ENCODE measurements at regions not wholly inside any gene's neighbourhood (a gene's known extent, or its start where the extent isn't known, plus 50 kb on each side); places are given as distances from the start of the nearest gene placed in this dataset.
A peak's percentile ranks its signal among the peaks of the same experiment; 100 is the strongest.

DNA sequence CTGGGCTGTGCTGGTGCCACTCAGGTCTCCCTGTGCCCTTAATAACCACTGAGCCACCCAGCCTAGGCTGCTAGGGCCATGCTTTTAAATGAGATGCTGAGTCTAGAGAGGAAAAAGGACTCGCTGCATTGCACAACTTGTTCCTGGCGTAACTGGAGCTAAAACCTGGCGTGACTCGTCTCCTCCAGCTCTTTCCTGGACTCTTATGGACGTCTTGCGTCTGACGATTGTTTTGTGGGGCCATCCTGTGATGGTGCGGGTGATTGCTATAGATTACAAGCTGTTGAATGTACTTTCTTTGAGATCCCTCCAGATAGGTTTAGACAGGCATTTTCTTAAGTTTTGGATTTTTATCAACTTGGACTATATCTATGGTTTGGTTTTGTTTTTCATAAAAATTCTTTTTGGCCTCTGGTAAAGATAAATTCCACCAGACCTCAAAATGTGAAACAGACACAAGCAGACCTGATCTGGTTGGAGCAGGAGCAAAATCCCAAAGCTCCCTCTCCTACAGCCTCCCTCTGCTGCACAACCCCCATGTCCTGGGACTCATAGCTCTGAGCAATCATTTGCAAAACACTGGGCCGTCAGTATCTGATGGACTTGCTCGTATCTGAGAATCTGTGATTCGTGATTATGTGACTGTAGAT lies 230.3 kb downstream of the ARHGAP12 start:
- peak overlapping the region; percentile 58 for H3K27ac Mint-ChIP-seq
- Histone ChIP-seq H3K4me1 (peaks cover 29% of the 10 kb centered on the region), H4K20me1 (ENCODE audit: low read depth) (no peaks in the 10 kb centered on the region), H3K4me2 (no peak overlapping the region), H3F3A (ENCODE audit: low read depth) (peaks cover 7% of the 10 kb centered on the region), H3K4me3 (no peak overlapping the region), H3K27ac (no peak overlapping the region), H3K9me3 (ENCODE audit: low read depth) (no peaks in the 10 kb centered on the region), H2AFZ (replicated peaks) (no peak overlapping the region), H3K79me2 (ENCODE audit: low read depth) (no peaks in the 10 kb centered on the region), H3K36me3 (no peaks in the 10 kb centered on the region), H3K27me3 (no peaks in the 10 kb centered on the region), H3K9ac (no peak overlapping the region)
- no peak for DNase-seq (ENCODE audit: low spot score)
- peaks cover 50% of the 10 kb centered on the region for H3K4me1 Mint-ChIP-seq
- no peak for TF ChIP-seq CTCF (IDR thresholded peaks at IDR 0.05)
- TF ChIP-seq EZH2 (IDR thresholded peaks at IDR 0.05) = no peak
- TF ChIP-seq EZH2phosphoT487 (IDR thresholded peaks at IDR 0.05) = no peak
- H3K9me3 Mint-ChIP-seq = peaks cover 21% of the 10 kb centered on the region
- H3K4me3 Mint-ChIP-seq = no peak overlapping the region
- H3K36me3 Mint-ChIP-seq = no peaks in the 10 kb centered on the region
- peaks cover 8% of the 10 kb centered on the region for H3K27me3 Mint-ChIP-seq (ENCODE audit: insufficient read depth, low read depth)

DNA sequence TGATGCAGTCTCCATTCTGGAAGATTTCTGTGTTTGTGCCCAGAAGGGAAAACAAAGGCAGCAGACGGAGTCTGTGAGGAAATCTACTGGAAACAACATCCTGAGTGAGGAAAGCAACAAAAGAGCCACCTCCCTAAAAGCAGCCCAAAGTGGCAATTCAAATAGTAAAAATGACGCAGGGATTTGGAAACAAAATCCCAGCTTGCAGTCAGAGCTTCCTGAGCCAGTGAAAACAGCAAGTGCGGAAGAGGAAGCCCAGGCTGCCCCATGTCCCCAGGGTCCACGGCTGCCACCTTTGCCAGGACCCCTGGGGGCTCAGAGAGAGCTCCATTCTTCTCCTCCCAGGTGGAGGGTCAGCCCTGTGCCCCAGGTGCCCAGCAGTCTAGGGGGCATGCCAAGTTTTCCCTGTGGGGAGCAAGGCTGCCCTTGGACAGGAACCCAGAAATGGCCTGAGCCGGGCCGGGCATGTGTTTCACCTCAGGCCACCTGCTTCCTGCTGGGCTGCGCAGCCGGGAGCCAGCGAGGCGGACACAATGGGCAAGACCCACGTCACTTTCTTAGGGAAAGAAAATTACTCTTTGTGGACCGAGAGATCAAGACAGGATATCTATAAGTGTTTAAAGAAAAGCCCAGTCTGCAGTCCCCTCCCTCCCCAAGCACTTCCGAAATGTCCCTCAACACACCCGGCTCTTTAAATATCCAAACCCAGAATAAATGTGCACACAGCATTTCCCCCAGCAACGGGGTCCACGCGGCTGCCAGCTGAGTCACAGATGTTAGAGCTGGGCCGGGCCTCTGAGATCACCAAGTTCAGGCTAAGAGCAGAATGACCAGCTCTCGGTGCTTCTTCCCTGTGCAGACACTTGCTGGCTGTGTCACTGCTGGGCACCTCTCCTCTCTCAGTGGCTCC lies 231.1 kb downstream of the ARHGAP12 start:
- TF ChIP-seq EZH2 (IDR thresholded peaks at IDR 0.05) (no peak), EZH2phosphoT487 (IDR thresholded peaks at IDR 0.05) (no peak), CTCF (IDR thresholded peaks at IDR 0.05) (no peak)
- peaks cover 29% of the 10 kb centered on the region for H3K4me1 ChIP-seq
- H3K9ac ChIP-seq = no peak overlapping the region
- Mint-ChIP-seq H3K27me3 (ENCODE audit: insufficient read depth, low read depth) (peaks cover 8% of the 10 kb centered on the region), H3K4me3 (no peak overlapping the region), H3K4me1 (peaks cover 50% of the 10 kb centered on the region), H3K27ac (peak overlapping the region; percentile 58), H3K9me3 (peaks cover 14% of the 10 kb centered on the region), H3K36me3 (no peaks in the 10 kb centered on the region)
- H3K4me3 ChIP-seq = no peak overlapping the region
- DNase-seq (ENCODE audit: low spot score) = no peak
- no peak overlapping the region for H3K27ac ChIP-seq
- no peaks in the 10 kb centered on the region for H3K9me3 ChIP-seq (ENCODE audit: low read depth)
- no peaks in the 10 kb centered on the region for H3K79me2 ChIP-seq (ENCODE audit: low read depth)
- peak overlapping the region; percentile 61 for H2AFZ ChIP-seq (replicated peaks)
- no peaks in the 10 kb centered on the region for H4K20me1 ChIP-seq (ENCODE audit: low read depth)
- peaks cover 7% of the 10 kb centered on the region for H3F3A ChIP-seq (ENCODE audit: low read depth)
- peak overlapping the region; percentile 33 for H3K4me2 ChIP-seq
- no peaks in the 10 kb centered on the region for H3K36me3 ChIP-seq
- H3K27me3 ChIP-seq = no peaks in the 10 kb centered on the region

DNA sequence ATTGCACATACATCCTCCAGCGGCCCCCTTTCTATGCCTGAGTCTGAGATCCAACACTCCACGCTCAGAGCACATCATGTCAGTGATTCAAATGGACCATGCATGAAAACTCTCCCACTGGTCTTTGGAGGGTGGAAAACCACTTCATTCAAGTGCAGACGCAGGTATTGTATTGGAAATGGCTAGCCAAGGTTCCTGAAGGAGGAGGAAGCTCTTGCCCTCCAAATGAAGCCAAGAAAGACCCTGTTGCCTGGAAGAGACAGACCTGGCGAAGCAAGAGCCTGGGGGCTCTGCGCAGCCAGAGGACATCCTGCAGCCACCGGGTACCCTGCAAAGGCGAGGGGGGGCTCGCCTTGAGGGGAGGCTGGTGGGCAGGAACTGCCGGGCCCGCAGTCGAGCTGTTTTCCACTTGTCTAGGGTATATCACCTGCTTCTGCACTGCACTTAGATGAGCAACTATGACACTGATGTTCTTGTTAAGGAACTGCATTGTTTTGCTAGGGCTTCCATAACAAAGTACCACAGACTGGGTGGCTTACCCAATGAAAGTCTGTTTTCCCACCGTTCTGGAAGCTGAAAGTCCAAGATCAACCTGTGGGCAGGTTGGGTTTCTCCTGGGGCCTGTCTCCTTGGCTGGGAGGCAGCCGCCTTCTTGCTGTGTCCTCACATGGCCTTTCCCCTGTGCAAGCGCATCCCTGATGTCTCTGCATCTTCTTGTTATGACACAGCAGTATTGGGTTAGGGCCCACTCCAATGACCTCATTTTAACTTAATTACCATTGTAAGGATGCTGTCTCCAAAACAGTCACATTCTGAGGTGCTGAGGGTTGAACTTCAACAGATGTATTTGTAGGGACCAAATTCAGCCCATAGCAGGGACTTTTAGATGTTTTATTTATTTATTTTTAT lies 233.4 kb downstream of the ARHGAP12 start:
- Histone ChIP-seq H3K9me3 (ENCODE audit: low read depth) (no peaks in the 10 kb centered on the region), H3F3A (ENCODE audit: low read depth) (no peaks in the 10 kb centered on the region), H3K4me3 (no peak overlapping the region)

More for the DNA sequence above, 233.4 kb downstream of the ARHGAP12 start:
- no peak overlapping the region for H3K4me2 ChIP-seq
- H2AFZ ChIP-seq (replicated peaks) = peak overlapping the region; percentile 48
- Mint-ChIP-seq H3K4me3 (no peak overlapping the region), H3K27me3 (ENCODE audit: insufficient read depth, low read depth) (peaks cover 13% of the 10 kb centered on the region), H3K4me1 (peaks cover 42% of the 10 kb centered on the region), H3K27ac (no peak overlapping the region), H3K36me3 (peaks cover 3% of the 10 kb centered on the region), H3K9me3 (peaks cover 12% of the 10 kb centered on the region)
- no peak overlapping the region for H3K9ac ChIP-seq
- no peaks in the 10 kb centered on the region for H4K20me1 ChIP-seq (ENCODE audit: low read depth)
- no peaks in the 10 kb centered on the region for H3K27me3 ChIP-seq
- no peak for DNase-seq (ENCODE audit: low spot score)
- peaks cover 17% of the 10 kb centered on the region for H3K4me1 ChIP-seq
- TF ChIP-seq CTCF (IDR thresholded peaks at IDR 0.05) (no peak), EZH2 (IDR thresholded peaks at IDR 0.05) (no peak), EZH2phosphoT487 (IDR thresholded peaks at IDR 0.05) (no peak)
- H3K27ac ChIP-seq = no peak overlapping the region
- H3K36me3 ChIP-seq = no peaks in the 10 kb centered on the region
- no peaks in the 10 kb centered on the region for H3K79me2 ChIP-seq (ENCODE audit: low read depth)
